Calu3 (cell line): ENCODE measurements at regions not wholly inside any gene's neighbourhood (a gene's known extent, or its start where the extent isn't known, plus 50 kb on each side); places are given as distances from the start of the nearest gene placed in this dataset.

Experiments used
- BruUV-seq: library from RNA; stranded (reverse); fragments of 400-500 nt; replicated peaks from 2 replicates; lab custom pipeline; 2021; lab: Mats Ljungman, UMichigan
- CTCF ChIA-PET: fragments of 300-600 bp; sonication (Branson Sonifier 250); formaldehyde crosslinking; loops from one replicate; lab custom pipeline; 2022; ENCODE audit warnings: antibody characterized with exemption; lab: Charles Lee
- DNase-seq: peaks from one replicate; pipeline ENCODE4 v3.0.0; 2022
- H3K27ac Mint-ChIP-seq: one replicate; pipeline ENCODE4 v1.8.0; 2022; ENCODE audit warnings: mixed read lengths; ENCODE audit not compliant: unreplicated experiment
- H3K27me3 Mint-ChIP-seq: one replicate; pipeline ENCODE4 v1.8.0; 2022; ENCODE audit warnings: mixed read lengths; ENCODE audit not compliant: unreplicated experiment
- H3K36me3 Mint-ChIP-seq: one replicate; pipeline ENCODE4 v1.8.0; 2022; ENCODE audit warnings: mild to moderate bottlenecking, moderate library complexity, mixed read lengths; ENCODE audit not compliant: insufficient read depth, unreplicated experiment
- H3K4me1 Mint-ChIP-seq: one replicate; pipeline ENCODE4 v1.8.0; 2022; ENCODE audit warnings: mild to moderate bottlenecking, low read depth, mixed read lengths; ENCODE audit not compliant: unreplicated experiment
- H3K4me3 Mint-ChIP-seq: one replicate; pipeline ENCODE4 v1.8.0; 2022; ENCODE audit warnings: mild to moderate bottlenecking, low read depth, moderate library complexity, mixed read lengths; ENCODE audit not compliant: unreplicated experiment
- H3K9me3 Mint-ChIP-seq: one replicate; pipeline ENCODE4 v1.8.0; 2022; ENCODE audit warnings: low read depth, mixed read lengths; ENCODE audit not compliant: unreplicated experiment
- intact Hi-C: fragments of 100-400 bp; cut with micrococcal nuclease; formaldehyde crosslinking; loops from one replicate; pipeline ENCODE4 v1.10.0; 2022; ENCODE audit not compliant: unreplicated experiment
- TF ChIP-seq, protein P1 (sequence below): fragments of 200-600 bp; IDR thresholded peaks from one replicate; pipeline ENCODE4 v1.8.0; 2022; ENCODE audit warnings: antibody characterized with exemption; ENCODE audit not compliant: unreplicated experiment

DNA sequence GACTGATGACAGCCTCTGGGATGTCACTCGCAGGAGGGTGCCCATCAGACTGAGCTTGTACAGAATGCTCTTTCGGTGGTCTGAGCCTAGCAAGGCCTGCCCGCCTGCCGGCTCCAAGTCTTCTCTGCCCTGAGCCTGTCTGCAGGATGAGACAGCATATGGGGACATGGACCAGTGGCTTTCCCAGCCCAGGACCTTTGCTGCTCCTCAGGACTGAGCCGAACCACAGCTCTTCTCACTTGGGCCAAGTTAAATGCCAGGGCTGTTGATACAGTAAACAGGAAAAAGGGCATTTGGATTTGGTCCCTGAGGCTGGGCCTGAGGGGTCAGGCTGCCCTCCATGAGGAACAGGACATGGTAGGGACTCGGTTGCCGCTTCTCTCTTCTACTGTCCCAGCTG lies 64.3 kb upstream of the EPS8L3 start:
- Mint-ChIP-seq H3K4me1 (peaks cover 18% of the 10 kb centered on the region), H3K27me3 (no peaks in the 10 kb centered on the region), H3K9me3 (no peaks in the 10 kb centered on the region), H3K4me3 (no peak overlapping the region), H3K36me3 (no peaks in the 10 kb centered on the region), H3K27ac (no peak overlapping the region)
- intact Hi-C loops = no loop called here
- TF ChIP-seq, protein P1, sequence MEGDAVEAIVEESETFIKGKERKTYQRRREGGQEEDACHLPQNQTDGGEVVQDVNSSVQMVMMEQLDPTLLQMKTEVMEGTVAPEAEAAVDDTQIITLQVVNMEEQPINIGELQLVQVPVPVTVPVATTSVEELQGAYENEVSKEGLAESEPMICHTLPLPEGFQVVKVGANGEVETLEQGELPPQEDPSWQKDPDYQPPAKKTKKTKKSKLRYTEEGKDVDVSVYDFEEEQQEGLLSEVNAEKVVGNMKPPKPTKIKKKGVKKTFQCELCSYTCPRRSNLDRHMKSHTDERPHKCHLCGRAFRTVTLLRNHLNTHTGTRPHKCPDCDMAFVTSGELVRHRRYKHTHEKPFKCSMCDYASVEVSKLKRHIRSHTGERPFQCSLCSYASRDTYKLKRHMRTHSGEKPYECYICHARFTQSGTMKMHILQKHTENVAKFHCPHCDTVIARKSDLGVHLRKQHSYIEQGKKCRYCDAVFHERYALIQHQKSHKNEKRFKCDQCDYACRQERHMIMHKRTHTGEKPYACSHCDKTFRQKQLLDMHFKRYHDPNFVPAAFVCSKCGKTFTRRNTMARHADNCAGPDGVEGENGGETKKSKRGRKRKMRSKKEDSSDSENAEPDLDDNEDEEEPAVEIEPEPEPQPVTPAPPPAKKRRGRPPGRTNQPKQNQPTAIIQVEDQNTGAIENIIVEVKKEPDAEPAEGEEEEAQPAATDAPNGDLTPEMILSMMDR = no peak
- CTCF ChIA-PET = no interaction called here
- no TSS peak for BruUV-seq
- DNase-seq = no peak

DNA sequence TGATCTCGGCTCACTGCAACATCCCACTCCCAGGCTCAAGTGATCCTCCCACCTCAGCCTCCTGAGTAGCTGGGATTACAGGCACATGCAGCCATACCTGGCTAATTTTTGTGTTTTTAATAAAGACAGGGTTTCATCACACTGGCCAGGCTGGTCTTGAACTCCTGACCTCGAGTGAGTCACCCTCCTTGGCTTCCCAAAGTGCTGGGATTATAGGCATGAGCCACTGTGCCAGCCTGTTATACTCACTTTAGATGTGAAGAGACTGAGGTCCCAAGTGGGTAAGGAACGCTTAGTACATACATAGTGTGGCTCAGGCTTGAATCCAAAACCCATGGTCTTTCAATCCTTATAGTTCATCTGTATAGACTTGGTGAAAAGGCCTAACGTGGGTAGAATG lies 63.7 kb upstream of the EPS8L3 start:
- H3K27me3 Mint-ChIP-seq = no peaks in the 10 kb centered on the region
- TF ChIP-seq, protein P1 = no peak
- no peaks in the 10 kb centered on the region for H3K36me3 Mint-ChIP-seq
- no peak overlapping the region for H3K4me3 Mint-ChIP-seq
- H3K4me1 Mint-ChIP-seq = peaks cover 23% of the 10 kb centered on the region
- CTCF ChIA-PET = no interaction called here
- peak; percentile 22 for DNase-seq
- intact Hi-C loops = no loop called here
- no TSS peak for BruUV-seq
- H3K9me3 Mint-ChIP-seq = no peaks in the 10 kb centered on the region
- no peak overlapping the region for H3K27ac Mint-ChIP-seq

DNA sequence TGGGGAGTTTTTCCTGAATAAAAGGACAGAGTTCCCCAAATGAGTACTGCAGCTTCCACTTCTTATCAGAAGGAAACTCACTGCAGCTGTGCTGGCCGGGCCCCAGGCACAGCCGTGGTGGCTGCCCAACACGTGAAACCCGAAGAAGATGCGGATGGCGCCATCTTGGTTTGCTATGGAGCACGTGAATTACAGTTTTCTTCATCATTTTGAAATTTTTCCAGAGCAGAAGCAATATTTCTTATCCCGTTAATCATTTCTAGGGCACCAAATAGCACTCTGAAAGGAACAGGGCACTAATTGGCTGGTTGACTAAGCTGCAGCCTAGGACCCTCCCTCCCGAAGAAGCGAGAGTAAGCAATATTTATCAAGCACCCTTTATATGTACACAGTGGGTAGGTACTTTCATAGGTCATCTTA lies 63.2 kb upstream of the EPS8L3 start:
- DNase-seq = no peak
- Mint-ChIP-seq H3K27me3 (no peaks in the 10 kb centered on the region), H3K27ac (no peak overlapping the region), H3K36me3 (no peaks in the 10 kb centered on the region), H3K9me3 (no peaks in the 10 kb centered on the region), H3K4me1 (peaks cover 26% of the 10 kb centered on the region), H3K4me3 (no peak overlapping the region)
- intact Hi-C loops = no loop called here
- TF ChIP-seq, protein P1 = no peak
- no TSS peak for BruUV-seq
- CTCF ChIA-PET = no interaction called here

DNA sequence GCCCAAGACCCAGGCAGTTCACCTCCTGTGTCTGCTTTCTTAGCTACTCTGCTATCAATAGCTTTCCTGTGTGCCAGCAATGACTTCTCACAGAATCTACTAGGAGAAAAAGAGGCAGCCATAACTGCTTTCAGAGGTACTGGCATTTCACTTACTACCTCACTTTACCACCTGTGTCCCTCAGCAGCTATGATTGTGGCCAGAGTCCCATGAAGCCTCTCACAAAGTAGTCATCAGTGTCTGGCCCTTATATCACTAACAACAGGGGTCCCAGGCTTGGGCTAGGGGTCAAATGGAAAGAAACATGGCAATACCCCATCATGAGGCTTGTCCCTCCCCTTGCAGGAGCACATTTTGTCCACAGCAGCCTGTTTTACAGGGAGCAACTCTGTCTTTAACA lies 62.7 kb upstream of the EPS8L3 start:
- no peaks in the 10 kb centered on the region for H3K9me3 Mint-ChIP-seq
- H3K27ac Mint-ChIP-seq = no peak overlapping the region
- DNase-seq = no peak
- peaks cover 26% of the 10 kb centered on the region for H3K4me1 Mint-ChIP-seq
- intact Hi-C loops = no loop called here
- no peaks in the 10 kb centered on the region for H3K27me3 Mint-ChIP-seq
- H3K36me3 Mint-ChIP-seq = no peaks in the 10 kb centered on the region
- no TSS peak for BruUV-seq
- TF ChIP-seq, protein P1 = no peak
- CTCF ChIA-PET = no interaction called here
- H3K4me3 Mint-ChIP-seq = no peak overlapping the region
